Adipocyte (in vitro differentiated cells): ENCODE measurements at regions not wholly inside any gene's neighbourhood (a gene's known extent, or its start where the extent isn't known, plus 50 kb on each side); places are given as distances from the start of the nearest gene placed in this dataset.

Source experiments
- DNase-seq: peaks from one replicate; pipeline ENCODE4 v3.0.0-alpha.2; 2015; ENCODE audit warnings: low read depth
- H3K27me3 ChIP-seq: replicated peaks from 2 replicates; pipeline ENCODE4 v1.7.0; 2013; ENCODE audit warnings: mild to moderate bottlenecking, low read length, moderate library complexity; ENCODE audit not compliant: control insufficient read depth, insufficient read depth
- H3K36me3 ChIP-seq: 2 replicates; pipeline ENCODE4 v1.7.0; 2013; ENCODE audit warnings: low read length, mild to moderate bottlenecking, moderate library complexity; ENCODE audit not compliant: control insufficient read depth, insufficient read depth, severe bottlenecking
- H3K4me1 ChIP-seq: 2 replicates; pipeline ENCODE4 v1.7.0; 2013; ENCODE audit warnings: mild to moderate bottlenecking, low read length, moderate library complexity; ENCODE audit not compliant: control insufficient read depth, insufficient read depth
- H3K4me3 ChIP-seq: 2 replicates; pipeline ENCODE4 v1.7.0; 2013; ENCODE audit warnings: mild to moderate bottlenecking, low read length, moderate library complexity
- H3K9ac ChIP-seq: 2 replicates; pipeline ENCODE4 v1.7.0; 2013; ENCODE audit warnings: mild to moderate bottlenecking, low read length, moderate library complexity
- H3K9me3 ChIP-seq: 2 replicates; pipeline ENCODE4 v1.7.0; 2013; ENCODE audit warnings: mild to moderate bottlenecking, low read length, moderate library complexity; ENCODE audit not compliant: control insufficient read depth

GRCh38 chr5:89451263-89451662 lies 568.3 kb upstream of the MEF2C start:
- no peaks in the 10 kb centered on the region for H3K27me3 ChIP-seq
- no peak overlapping the region for H3K9ac ChIP-seq
- no peak overlapping the region for H3K4me3 ChIP-seq
- no peak for DNase-seq
- H3K4me1 ChIP-seq, result no peaks in the 10 kb centered on the region
- no peaks in the 10 kb centered on the region for H3K36me3 ChIP-seq
- no peaks in the 10 kb centered on the region for H3K9me3 ChIP-seq

GRCh38 chr5:89450149-89450538 lies 567.2 kb upstream of the MEF2C start:
- H3K4me1 ChIP-seq, result no peaks in the 10 kb centered on the region
- H3K9ac ChIP-seq, result no peak overlapping the region
- no peak for DNase-seq
- H3K27me3 ChIP-seq, result no peaks in the 10 kb centered on the region
- no peak overlapping the region for H3K4me3 ChIP-seq
- no peaks in the 10 kb centered on the region for H3K9me3 ChIP-seq
- H3K36me3 ChIP-seq, result no peaks in the 10 kb centered on the region

GRCh38 chr5:89449392-89450148 lies 566.6 kb upstream of the MEF2C start:
- no peak for DNase-seq
- H3K36me3 ChIP-seq, result no peaks in the 10 kb centered on the region
- no peaks in the 10 kb centered on the region for H3K9me3 ChIP-seq
- H3K4me1 ChIP-seq, result no peaks in the 10 kb centered on the region
- no peak overlapping the region for H3K4me3 ChIP-seq
- H3K27me3 ChIP-seq, result no peaks in the 10 kb centered on the region
- H3K9ac ChIP-seq, result no peak overlapping the region

- Histone ChIP-seq H3K9me3 (no peaks in the 10 kb centered on the region), H3K36me3 (no peaks in the 10 kb centered on the region), H3K4me3 (no peak overlapping the region), H3K9ac (no peak overlapping the region), H3K4me1 (no peaks in the 10 kb centered on the region), H3K27me3 (no peaks in the 10 kb centered on the region)
- no peak for DNase-seq
Observed at GRCh38 chr5:89447027-89447426, 564.0 kb upstream of the MEF2C start.

DNA sequence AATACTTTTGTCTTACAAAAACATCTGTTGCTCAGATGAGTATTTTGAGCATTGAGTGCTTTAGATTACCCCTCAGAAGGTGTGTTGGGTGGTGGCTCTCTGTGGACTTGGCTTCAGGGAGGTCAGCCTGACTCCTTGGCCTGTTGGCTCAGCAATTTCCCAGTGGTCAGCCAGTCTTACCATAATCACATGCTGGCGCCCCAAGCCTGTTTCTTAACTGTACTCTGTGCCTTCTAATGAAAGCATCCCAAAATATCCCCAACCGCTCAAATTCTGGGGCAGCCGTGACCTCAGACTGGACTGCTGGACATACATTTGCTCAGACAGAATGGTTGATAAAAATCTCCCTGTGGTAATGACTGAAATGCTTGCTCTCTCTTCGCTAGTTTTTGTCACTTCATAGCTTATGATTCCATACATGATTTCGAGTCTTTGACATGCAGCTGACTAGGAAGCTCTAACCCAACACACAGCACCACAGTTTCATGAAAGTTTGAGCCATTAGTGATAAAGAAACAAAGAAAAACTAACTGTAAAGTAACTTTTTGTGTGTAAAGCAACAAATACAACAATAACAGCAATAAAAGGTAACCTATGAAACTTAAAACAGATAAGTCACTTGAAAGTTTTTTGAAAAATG lies 562.2 kb upstream of the MEF2C start:
- no peak for DNase-seq
- H3K9me3 ChIP-seq, result no peaks in the 10 kb centered on the region
- H3K9ac ChIP-seq, result no peak overlapping the region
- no peaks in the 10 kb centered on the region for H3K27me3 ChIP-seq
- no peaks in the 10 kb centered on the region for H3K36me3 ChIP-seq
- H3K4me1 ChIP-seq, result no peaks in the 10 kb centered on the region
- H3K4me3 ChIP-seq, result no peak overlapping the region

DNA sequence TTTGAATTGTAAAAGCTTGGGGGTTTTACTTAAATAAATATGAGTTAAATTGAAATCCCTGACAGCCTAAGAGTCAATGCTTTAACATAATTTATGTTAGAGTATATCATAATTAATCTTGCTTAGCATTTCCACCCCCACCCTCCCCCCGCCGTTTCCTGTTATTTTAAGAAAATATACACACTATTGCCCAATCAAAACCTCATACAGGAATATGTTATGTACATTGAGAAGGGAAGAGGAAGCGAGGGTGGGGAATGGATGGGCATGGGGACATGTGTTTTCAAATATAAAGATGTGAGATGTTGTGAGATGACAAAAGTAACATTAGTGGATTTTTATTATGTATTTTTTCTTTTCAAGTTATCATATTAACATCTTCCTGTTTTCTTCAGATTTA lies 561.1 kb upstream of the MEF2C start:
- H3K9ac ChIP-seq, result no peak overlapping the region
- no peaks in the 10 kb centered on the region for H3K27me3 ChIP-seq
- no peaks in the 10 kb centered on the region for H3K36me3 ChIP-seq
- DNase-seq, result no peak
- H3K4me1 ChIP-seq, result no peaks in the 10 kb centered on the region
- H3K9me3 ChIP-seq, result no peaks in the 10 kb centered on the region
- H3K4me3 ChIP-seq, result no peak overlapping the region

- H3K4me3 ChIP-seq, result no peak overlapping the region
Observed at GRCh38 chr5:89443508-89443907, 560.5 kb upstream of the MEF2C start.

GRCh38 chr5:89441965-89442364 lies 559.0 kb upstream of the MEF2C start:
- Histone ChIP-seq H3K36me3 (no peaks in the 10 kb centered on the region), H3K27me3 (no peaks in the 10 kb centered on the region), H3K4me1 (no peaks in the 10 kb centered on the region), H3K9me3 (no peaks in the 10 kb centered on the region), H3K4me3 (no peak overlapping the region), H3K9ac (no peak overlapping the region)
- DNase-seq, result no peak

More at GRCh38 chr5:89443508-89443907, 560.5 kb upstream of the MEF2C start:
- H3K27me3 ChIP-seq, result no peaks in the 10 kb centered on the region
- no peak overlapping the region for H3K9ac ChIP-seq
- H3K36me3 ChIP-seq, result no peaks in the 10 kb centered on the region
- H3K4me1 ChIP-seq, result no peaks in the 10 kb centered on the region
- no peaks in the 10 kb centered on the region for H3K9me3 ChIP-seq
- no peak for DNase-seq

GRCh38 chr5:89440670-89441069 lies 557.7 kb upstream of the MEF2C start:
- H3K36me3 ChIP-seq, result no peaks in the 10 kb centered on the region
- H3K4me3 ChIP-seq, result no peak overlapping the region
- H3K4me1 ChIP-seq, result no peaks in the 10 kb centered on the region
- H3K27me3 ChIP-seq, result no peaks in the 10 kb centered on the region
- DNase-seq, result no peak
- no peaks in the 10 kb centered on the region for H3K9me3 ChIP-seq
- no peak overlapping the region for H3K9ac ChIP-seq

DNA sequence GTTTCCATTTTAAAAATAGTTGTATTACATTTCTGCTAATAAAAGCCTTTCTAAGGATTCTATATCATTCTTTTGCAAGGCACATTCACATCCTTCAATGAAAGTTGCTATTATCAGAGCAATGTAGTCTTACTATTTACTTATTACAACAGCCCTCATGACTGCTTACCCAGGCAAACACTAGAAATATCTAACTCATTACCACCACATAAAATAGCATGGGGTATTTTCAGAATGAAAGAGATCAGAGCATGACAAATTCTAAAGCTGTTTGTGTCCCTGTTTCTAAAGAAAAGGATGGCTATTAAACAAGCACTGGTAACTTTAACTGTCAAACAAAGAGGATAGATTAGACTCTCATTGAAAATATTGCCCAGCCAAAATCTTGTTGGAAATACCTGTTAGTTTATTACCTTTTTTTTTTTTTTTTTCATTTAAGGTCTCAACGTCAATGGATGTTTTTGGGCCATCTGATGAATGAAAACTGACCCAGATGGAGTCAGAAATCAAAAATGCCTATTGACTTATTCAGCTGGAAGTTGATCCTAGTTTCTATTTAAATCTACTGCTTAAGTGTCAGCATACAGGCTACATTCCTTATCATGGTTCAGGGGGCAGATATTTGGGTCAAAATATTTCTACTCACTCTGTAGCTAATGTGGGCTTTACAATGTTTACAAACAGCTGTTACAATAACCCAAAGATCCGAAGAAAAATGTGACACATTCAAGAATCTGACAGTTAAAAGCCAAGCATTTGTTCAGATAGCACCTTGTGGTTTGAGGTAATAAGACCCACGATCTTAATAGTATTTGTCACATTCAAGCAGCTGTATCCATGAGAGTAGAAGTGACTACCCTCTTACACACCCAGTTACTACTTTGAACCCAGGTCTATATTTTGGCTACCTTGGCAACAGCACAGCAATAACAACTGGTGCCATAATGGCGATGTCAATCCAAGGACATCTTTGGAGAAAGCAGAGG lies 554.8 kb upstream of the MEF2C start:
- Histone ChIP-seq H3K4me3 (no peak overlapping the region), H3K4me1 (no peaks in the 10 kb centered on the region), H3K9ac (no peak overlapping the region), H3K9me3 (no peaks in the 10 kb centered on the region), H3K27me3 (no peaks in the 10 kb centered on the region), H3K36me3 (no peaks in the 10 kb centered on the region)
- DNase-seq, result peak; percentile 26

DNA sequence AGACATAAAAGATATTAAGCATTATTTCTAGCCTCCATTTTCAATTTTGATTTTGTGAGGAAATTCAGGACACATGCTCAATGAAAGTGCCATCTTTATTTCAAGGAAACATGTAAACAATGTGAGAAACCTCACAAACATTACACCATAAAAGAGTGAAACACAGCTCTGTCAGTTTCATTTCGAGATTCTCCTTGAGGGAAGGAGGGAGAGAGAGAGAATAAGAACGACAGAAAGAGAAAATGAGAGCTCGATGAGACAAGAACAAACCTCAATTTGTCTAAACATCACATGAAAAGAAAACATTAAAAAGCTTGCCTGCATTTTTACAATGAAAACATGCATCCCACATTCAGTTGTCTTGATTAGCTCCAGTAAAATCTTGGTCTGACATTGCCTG lies 553.5 kb upstream of the MEF2C start:
- H3K36me3 ChIP-seq, result no peaks in the 10 kb centered on the region
- no peaks in the 10 kb centered on the region for H3K27me3 ChIP-seq
- no peaks in the 10 kb centered on the region for H3K9me3 ChIP-seq
- DNase-seq, result no peak
- no peak overlapping the region for H3K9ac ChIP-seq
- no peak overlapping the region for H3K4me3 ChIP-seq
- no peaks in the 10 kb centered on the region for H3K4me1 ChIP-seq
